ENCODE measurements at regions not wholly inside any gene's neighbourhood (a gene's known extent, or its start where the extent isn't known, plus 50 kb on each side); places are given as distances from the start of the nearest gene placed in this dataset.
A peak's percentile ranks its signal among the peaks of the same experiment; 100 is the strongest.

- Histone ChIP-seq H3K27me3 (no peaks in the 10 kb centered on the region), H3K4me1 (peaks cover 0 to 5% (median 0%) of the 10 kb centered on the region in 4 donors), H3K36me3 (no peaks in the 10 kb centered on the region), H3K4me3 (no peak overlapping the region), H3K27ac (no peak overlapping the region), H3K9me3 (no peaks in the 10 kb centered on the region)
- no peak for DNase-seq
- no peak for TF ChIP-seq CTCF (IDR thresholded peaks at IDR 0.05)
- intact Hi-C loops (cut with DNase I; ENCODE audit: low total_unique reads) = no loop called here
These were observed 222.8 kb downstream of the RHOU start for GRCh38 chr1:228958121-228958520.

DNA sequence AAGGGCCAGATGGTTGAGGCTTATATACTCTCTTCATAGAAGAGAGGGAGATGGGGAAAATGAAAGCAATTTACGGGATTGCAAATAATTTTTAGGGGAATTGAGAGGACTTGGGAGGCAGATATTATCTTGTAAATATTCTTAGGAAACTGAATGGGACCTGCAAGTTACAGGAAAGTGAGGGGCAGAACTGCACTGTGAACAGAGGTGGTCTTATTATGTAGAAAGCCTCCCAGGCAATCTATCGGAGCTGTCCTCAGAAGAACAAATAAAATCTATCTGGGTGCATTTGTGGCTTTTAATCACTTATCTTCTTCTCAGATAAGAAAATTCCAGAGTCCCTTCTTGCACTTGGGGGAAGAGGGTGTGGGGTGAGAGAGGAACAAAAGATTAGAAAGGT is 223.5 kb downstream of the RHOU start:
- Histone ChIP-seq H3K36me3 (no peaks in the 10 kb centered on the region), H3K27me3 (no peaks in the 10 kb centered on the region), H3K27ac (no peak overlapping the region), H3K9me3 (no peaks in the 10 kb centered on the region), H3K4me3 (no peak overlapping the region), H3K4me1 (peaks cover 0 to 11% (median 4%) of the 10 kb centered on the region in 4 donors)
- DNase-seq = no peak
- TF ChIP-seq CTCF (IDR thresholded peaks at IDR 0.05) = no peak
- intact Hi-C loops (cut with DNase I; ENCODE audit: low total_unique reads) = no loop called here

GRCh38 chr1:228960705-228961104 is 225.4 kb downstream of the RHOU start:
- H3K9me3 ChIP-seq = no peaks in the 10 kb centered on the region
- no peak overlapping the region for H3K27ac ChIP-seq
- DNase-seq = no peak

DNA sequence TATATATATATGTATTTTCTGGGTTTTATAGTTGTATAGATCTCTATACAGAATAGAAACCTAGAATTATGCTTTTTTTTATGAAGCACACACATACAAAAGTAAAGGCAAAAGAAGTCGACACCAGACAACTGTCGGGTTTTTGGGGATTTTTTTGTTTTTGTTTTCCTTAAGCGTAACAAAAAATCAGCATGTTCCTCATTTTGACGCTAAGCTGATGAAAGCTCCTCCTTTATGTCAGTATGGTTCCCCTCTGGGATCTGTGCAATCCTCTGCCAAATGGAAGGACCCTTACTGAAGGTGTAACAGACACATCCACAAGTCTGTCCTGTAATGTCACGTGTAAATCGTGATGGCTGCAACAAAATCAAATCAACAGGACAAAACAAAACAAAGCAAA is 226.2 kb downstream of the RHOU start:
- Histone ChIP-seq H3K27ac (no peak overlapping the region), H3K4me3 (no peak overlapping the region), H3K9me3 (no peaks in the 10 kb centered on the region), H3K36me3 (no peaks in the 10 kb centered on the region), H3K4me1 (peaks cover 0 to 22% (median 14%) of the 10 kb centered on the region in 4 donors), H3K27me3 (no peaks in the 10 kb centered on the region)
- no peak for TF ChIP-seq CTCF (IDR thresholded peaks at IDR 0.05)
- no peak for DNase-seq
- intact Hi-C loops (cut with DNase I; ENCODE audit: low total_unique reads) = no loop called here

More at GRCh38 chr1:228960705-228961104, 225.4 kb downstream of the RHOU start:
- intact Hi-C loops (cut with DNase I; ENCODE audit: low total_unique reads) = no loop called here
- H3K36me3 ChIP-seq = no peaks in the 10 kb centered on the region
- TF ChIP-seq CTCF (IDR thresholded peaks at IDR 0.05) = no peak
- H3K4me3 ChIP-seq = no peak overlapping the region
- H3K4me1 ChIP-seq = peaks cover 0 to 22% (median 14%) of the 10 kb centered on the region in 4 donors
- H3K27me3 ChIP-seq = no peaks in the 10 kb centered on the region

GRCh38 chr1:228963795-228964177 is 228.5 kb downstream of the RHOU start:
- no peak for DNase-seq
- TF ChIP-seq CTCF (IDR thresholded peaks at IDR 0.05) = no peak

More at GRCh38 chr1:228963795-228964177, 228.5 kb downstream of the RHOU start:
- Histone ChIP-seq H3K36me3 (no peaks in the 10 kb centered on the region), H3K9me3 (no peaks in the 10 kb centered on the region), H3K4me1 (peaks cover 0 to 22% (median 14%) of the 10 kb centered on the region in 4 donors), H3K27ac (peak overlapping the region; percentile 66 to 76), H3K4me3 (no peak overlapping the region), H3K27me3 (no peaks in the 10 kb centered on the region)
- intact Hi-C loops (cut with DNase I; ENCODE audit: low total_unique reads) = no loop called here

Data from tibial artery (tissue), 4 donors.